ENCODE measurements at regions not wholly inside any gene's neighbourhood (a gene's known extent, or its start where the extent isn't known, plus 50 kb on each side); places are given as distances from the start of the nearest gene placed in this dataset.

GRCh38 chr4:131426023-131426758 lies 1722.9 kb upstream of the PCDH10 start:
- TF ChIP-seq CTCF (conservative IDR thresholded peaks at IDR 0.05) = no peak
- H3K27ac ChIP-seq = no peak overlapping the region

- TF ChIP-seq CTCF (conservative IDR thresholded peaks at IDR 0.05) = no peak
- no peak overlapping the region for H3K27ac ChIP-seq
Measured at GRCh38 chr4:131427000-131427399, 1722.1 kb upstream of the PCDH10 start.

GRCh38 chr4:131430302-131430701 lies 1718.8 kb upstream of the PCDH10 start:
- H3K27ac ChIP-seq = no peak overlapping the region

GRCh38 chr4:131441004-131441688 lies 1707.9 kb upstream of the PCDH10 start:
- no peak overlapping the region for H3K27ac ChIP-seq
- no peak for TF ChIP-seq CTCF (conservative IDR thresholded peaks at IDR 0.05)

More at GRCh38 chr4:131430302-131430701, 1718.8 kb upstream of the PCDH10 start:
- peak; percentile 74 for TF ChIP-seq CTCF (conservative IDR thresholded peaks at IDR 0.05)

GRCh38 chr4:131447883-131448282 lies 1701.2 kb upstream of the PCDH10 start:
- H3K27ac ChIP-seq = no peak overlapping the region
- no peak for TF ChIP-seq CTCF (conservative IDR thresholded peaks at IDR 0.05)

GRCh38 chr4:131450572-131451209 lies 1698.4 kb upstream of the PCDH10 start:
- no peak overlapping the region for H3K27ac ChIP-seq
- no peak for TF ChIP-seq CTCF (conservative IDR thresholded peaks at IDR 0.05)

GRCh38 chr4:131459430-131460101 lies 1689.5 kb upstream of the PCDH10 start:
- no peak for TF ChIP-seq CTCF (conservative IDR thresholded peaks at IDR 0.05)
- H3K27ac ChIP-seq = no peak overlapping the region

Data from VCaP (cell line).